ENCODE measurements at regions not wholly inside any gene's neighbourhood (a gene's known extent, or its start where the extent isn't known, plus 50 kb on each side); places are given as distances from the start of the nearest gene placed in this dataset.
"Not testable (repeated sequence)": the region's sequence is repeated elsewhere in the genome, so short reads cannot be mapped to it uniquely, and the experiment has no call there.

DNA sequence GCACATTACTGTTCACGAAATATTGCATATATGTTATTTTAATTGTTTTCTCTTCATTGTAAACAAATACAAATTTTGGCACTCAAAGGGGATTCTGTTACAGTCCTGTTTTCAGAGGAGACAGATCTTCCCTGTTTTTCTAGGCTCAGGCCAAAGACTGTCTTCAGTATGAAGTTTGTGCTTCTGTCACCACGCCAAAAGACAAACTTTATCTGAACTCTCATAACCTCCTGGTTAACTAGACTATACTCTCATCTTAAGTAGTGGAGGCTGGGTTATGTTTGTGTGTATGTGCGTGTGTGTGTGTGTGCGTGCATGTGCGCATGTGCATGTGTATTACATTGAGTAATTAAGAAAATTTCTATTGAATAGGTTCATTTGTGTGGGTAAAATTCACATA, 676.8 kb upstream of the HS3ST1 start:
- DNase-seq (ENCODE audit: low spot score), result no peak

DNA sequence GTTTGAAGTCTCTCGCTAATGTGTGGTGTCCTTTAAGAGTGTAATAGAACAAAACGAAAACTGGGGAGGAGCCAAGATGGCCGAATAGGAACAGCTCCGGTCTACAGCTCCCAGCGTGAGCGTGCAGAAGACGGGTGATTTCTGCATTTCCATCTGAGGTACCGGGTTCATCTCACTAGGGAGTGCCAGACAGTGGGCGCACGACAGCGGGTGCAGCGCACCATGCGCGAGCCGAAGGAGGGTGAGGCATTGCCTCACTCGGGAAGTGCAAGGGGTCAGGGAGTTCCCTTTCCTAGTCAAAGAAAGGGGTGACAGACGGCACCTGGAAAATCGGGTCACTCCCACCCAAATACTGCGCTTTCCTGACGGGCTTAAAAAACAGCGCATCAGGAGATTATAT, 661.2 kb upstream of the HS3ST1 start:
- DNase-seq (ENCODE audit: low spot score), result not testable (repeated sequence)

DNA sequence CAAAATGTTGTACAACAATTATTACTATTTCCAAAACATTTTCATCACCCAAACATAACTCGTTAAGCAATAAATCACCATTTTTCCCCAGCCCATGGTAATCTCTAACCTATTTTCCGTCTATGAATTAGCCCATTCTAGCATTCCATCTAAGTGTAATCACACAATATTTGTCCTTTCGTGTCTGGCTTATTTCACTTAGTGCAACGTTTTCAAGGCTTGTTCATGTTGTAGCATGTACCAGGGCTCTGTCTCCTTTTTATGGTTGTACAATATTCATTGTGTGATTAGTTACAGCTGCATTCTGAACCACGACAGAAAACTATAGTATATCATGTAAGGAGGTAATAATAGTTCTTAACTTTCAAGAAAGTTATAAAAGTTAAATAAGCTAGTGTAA, 656.0 kb upstream of the HS3ST1 start:
- DNase-seq (ENCODE audit: low spot score), result no peak

DNA sequence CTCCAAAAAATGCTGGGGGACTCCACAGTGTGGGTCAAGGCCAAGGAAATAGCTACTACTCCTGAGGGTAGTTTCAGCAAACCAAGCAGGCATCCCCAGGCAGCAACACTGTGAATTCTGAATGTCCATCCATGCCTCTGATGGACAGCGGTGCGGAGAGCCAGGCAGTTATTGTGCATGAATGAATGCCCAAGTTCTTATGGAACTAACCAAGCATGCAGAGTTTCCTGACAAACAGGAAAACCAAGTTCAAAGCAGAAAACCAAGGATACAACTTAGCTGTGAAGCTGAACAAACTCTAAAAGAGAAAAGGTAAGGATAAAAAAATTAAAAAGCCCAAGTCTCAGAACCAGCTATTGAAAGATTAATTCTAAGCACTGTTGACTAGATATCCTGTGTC, 642.6 kb upstream of the HS3ST1 start:
- DNase-seq (ENCODE audit: low spot score), result no peak

DNA sequence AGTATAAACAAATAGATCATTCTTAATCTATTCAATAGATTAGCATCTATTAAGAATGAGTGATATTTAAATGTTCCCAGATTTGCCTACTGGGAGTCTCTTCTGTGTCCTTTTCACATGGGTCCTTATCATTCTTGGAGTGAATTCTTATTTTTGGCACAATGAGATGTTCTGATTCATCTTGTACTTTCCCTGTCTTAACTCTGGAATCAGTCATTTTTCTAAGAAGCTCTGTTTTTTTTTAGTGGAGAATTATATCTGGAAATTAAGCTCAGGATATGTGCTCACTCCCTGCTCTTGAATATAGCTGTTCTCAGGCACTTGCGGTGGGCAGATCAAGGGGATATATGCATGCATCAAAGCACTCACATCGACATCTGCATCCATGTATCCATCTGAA, 625.3 kb upstream of the HS3ST1 start:
- DNase-seq (ENCODE audit: low spot score), result no peak

DNA sequence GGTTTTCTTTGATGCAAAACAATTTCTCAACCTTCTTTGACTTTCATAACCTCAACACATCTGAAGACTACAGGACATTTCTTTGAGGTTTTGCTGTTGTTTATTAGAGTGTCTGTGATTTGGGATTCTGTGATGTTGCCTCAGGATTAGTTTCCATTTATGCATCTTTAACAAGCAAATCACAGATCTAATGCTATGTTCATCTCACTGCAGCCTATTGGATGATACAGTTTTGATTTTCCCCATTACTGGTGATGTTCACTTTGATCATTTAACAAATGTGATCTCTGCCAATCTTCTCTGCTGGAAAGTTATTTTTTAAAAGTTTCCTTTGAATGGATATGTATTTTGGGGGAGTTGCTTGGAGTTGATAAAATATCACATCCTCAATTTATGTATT, 624.9 kb upstream of the HS3ST1 start:
- no peak for DNase-seq (ENCODE audit: low spot score)

DNA sequence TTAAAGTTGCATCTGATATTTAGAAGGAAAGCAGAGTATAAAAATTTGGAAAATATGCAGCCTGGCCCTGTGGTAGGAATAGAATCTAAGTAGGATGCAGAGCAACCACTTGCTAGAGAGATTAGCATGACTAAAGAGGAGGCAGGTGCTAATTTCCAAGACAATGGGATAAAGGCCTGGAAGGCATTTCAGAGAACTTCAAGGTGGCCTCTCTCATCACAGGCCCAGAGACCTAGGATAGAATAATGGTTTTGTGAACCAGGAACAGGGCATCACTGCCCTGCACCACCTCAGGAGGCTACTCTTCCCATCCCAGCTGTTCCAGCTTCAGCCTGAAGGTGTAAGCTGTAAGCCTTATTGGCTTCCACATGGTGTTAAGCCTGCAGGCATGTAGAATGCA, 621.7 kb upstream of the HS3ST1 start:
- DNase-seq (ENCODE audit: low spot score), result no peak

DNA sequence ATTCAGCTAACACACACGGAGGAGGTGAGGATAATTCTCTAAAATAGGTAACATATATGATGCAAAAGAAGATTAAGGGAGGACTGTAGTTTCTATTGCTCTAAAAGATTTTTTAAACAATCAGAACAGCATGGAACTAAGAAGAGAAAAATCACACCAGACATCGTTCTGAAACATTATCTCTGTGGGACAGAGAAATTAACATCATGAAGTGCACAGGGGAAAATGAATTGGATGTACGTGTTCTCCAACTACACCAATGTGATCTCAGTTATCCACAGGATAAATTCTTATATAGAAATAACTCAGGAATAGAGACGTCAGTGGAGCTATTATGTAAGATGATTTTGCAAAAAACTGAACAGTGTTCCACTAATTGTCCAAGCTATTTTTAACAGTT, 614.1 kb upstream of the HS3ST1 start:
- no peak for DNase-seq (ENCODE audit: low spot score)

DNA sequence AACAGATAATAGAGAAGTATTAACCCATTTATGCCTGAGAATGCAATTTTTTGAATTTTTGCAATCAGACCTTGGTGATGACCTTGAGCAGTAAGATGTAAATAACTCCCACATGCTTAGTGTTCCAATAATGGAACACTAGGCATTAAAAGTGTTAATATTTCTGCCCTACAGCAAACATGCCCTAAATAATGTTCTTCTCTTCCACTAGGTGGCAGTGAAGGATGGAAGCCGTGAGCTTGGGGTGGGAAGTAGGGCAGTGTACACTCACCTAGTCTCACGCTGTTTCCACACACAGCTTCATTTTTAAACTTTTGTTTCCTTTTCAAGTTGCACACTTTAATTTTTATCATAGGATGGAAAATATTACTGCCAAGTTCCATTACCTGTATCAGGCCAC, 613.1 kb upstream of the HS3ST1 start:
- DNase-seq (ENCODE audit: low spot score), result no peak

DNA sequence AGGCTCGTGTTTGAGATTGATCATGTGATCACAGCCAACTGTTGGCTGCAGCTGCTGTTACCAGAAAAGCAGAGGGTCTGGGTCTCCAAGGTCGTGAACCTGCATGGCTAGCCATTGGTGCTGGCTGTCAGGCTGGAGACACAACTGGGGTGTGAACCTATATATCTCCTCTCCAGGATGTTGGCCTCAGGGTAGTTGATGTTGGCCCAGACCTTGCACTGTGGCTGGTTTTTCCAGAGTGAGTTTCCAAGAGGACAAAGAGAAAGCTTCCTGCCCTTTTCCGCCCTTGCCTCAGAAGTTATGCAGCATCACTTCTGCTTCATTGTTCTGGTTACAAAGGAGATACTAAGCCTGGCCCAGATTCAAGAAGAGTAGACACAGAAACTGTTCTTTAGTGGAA, 607.8 kb upstream of the HS3ST1 start:
- no peak for DNase-seq (ENCODE audit: low spot score)

DNA sequence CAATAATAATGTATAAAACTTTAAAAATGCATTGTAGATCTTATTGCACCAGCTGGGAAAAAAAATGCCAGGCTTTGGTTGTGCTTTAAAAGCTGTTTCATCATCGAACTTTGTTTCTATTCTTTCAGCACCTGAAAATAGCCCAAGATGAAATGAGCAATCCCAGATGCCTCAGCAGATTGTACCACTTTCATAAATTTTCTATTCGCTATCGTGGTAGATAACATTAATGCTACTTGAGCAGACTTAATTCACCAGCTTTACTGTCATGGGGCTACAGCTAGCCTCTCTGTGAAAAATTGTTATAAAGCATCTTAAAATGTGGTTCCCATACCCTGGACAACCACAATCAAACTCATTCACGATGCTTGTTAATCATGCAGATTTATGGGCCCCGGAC, 599.6 kb upstream of the HS3ST1 start:
- no peak for DNase-seq (ENCODE audit: low spot score)

DNA sequence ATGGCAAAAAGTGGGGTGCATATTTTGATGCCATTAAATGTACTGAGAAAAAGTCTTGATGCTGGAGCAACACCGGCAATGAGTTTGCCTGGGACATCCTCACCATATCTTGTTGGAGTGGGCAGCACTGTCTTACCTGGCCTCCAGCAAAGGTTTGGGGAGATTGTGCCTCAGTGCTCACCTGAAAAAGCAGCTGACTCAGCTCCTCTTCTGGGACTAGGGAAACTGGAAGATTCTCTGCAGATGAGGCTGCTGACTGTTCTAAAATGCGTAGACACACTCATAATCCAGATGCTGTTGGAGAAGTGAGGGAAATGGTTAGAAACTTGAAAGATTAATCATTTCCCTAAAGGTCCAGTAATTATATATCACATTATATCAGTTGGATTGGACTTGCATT, 593.7 kb upstream of the HS3ST1 start:
- DNase-seq (ENCODE audit: low spot score), result no peak

DNA sequence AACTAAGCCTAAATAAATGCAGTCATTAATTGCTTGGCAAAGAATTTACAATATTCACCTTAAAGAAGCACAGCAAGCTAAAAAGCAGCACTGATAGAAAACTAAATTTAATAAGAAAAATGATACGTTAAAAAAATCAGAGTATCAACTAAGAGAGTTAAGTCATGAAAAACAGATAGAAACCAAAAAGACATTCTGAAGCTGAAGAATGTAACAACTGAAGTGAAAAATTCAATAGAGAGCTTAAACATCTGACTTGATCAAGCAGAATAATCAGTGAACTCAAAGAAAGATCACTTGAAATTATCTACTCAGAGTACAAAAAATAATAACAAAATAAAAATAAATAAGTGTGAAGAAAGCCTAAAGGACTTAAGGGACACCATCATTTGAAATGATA, 588.0 kb upstream of the HS3ST1 start:
- DNase-seq (ENCODE audit: low spot score), result no peak

DNA sequence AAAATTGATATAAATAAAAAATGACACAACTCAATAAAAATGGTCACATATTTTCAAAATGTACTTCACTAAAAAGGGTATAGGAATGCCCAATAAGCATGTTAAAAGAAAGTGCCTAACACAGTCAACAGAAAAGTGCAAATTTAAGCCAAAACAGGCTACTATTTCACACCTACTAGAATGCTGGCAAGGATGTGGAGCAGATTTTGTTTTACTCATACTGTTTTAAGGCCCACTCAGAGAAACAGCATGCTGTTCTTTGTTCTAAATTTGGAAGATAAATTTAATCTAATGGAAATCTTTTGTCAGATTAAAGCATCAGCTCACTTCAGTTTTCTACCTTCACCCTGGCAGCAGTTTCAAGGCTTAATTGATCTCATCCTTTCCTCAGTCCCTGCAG, 576.8 kb upstream of the HS3ST1 start:
- no peak for DNase-seq (ENCODE audit: low spot score)

DNA sequence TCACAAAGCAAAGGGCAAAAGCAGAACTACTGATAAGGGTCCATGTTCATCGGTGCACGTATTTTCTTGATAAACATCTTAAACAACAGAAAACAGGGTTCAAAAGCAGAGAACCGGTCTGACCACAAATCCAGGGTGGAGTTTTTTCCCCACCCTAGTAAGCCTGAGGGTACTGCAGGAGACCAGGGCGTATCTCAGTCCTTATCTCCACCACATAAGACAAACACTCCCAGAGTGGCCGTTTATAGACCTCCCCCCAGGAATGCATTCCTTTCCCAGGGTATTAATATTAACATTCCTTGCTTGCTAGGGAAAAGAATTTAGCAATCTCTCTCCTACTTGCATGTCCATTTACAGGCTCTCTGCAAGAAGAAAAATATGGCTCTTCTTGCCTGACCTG, 567.9 kb upstream of the HS3ST1 start:
- not testable (repeated sequence) for DNase-seq (ENCODE audit: low spot score)

DNA sequence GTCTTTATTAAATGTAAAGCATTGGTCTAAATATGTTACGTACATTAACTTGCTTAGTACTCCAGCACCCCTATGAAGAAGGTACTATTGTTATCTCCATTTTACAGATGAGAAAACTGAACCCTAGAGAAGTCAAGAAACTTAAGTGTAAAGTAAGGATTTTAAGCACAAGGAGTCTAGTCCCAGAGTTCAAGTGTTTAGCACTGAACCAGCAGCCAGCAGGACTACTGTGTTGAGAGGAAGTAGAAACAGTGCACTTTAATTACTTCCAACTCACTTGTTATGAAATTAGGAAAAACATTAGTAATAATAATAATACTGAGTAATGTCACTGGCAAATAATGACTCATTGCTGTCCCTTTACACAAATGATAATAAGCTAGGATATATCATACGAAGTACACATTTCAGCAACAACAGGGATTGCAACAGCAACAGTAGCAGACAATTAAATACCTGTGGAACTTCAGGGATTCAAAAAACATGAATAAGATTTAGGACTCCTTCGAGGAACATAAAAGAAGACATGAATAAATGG, 548.1 kb upstream of the HS3ST1 start:
- DNase-seq (ENCODE audit: low spot score), result no peak

DNA sequence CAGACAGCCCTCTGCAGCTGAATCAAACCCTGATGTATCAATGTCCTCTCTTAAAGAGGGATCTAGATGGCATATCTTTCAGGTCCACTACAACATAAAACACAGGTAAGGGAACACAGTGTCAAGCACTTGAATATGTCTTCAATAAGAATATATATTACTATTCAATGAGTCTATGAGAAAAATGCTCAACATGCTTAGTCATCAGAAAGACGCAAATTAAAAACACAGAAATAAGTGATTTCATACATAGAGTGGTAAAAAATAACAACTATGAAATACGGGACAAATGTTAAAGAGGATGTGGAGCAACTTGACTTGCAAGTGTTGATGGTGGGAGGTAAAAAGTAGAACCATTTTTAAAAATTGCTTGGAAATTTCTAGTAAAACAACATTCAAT, 544.6 kb upstream of the HS3ST1 start:
- DNase-seq (ENCODE audit: low spot score), result no peak

DNA sequence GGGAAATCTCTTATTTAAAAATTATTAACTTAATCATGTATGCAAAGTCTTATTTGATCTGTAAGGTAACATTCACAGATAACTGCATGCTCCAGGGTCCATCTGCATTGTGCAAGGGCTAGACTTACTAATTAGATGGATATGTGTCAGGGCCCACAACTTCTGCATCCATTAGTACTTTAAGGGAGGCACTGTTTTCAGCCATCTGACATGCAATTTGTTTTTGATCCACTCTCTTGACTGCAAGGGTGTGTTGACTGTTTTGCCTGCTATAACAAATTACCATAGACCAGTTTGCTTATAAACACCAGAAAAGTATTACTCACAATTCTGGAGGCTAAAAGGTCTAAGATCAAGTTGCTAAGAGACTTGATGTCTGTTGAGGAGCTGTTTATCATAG, 542.1 kb upstream of the HS3ST1 start:
- no peak for DNase-seq (ENCODE audit: low spot score)

DNA sequence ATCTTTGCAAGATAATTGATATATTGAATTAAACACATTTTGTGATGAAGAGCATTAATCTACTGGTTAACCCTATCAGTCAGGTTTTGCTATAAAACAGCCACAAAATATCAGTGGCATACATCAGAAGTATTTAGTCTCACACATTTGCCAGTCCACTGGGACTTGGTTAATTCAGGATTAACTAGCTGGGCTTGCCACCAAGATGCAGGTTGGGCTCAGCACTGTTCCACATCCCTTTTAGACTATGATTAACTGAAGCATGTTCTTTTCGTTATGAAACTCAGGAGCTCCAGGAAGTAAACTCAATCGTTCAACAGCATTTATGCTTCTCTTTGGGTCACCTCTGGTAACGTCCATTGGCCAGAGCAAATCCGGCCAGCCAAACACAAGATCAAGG, 538.1 kb upstream of the HS3ST1 start:
- DNase-seq (ENCODE audit: low spot score), result no peak

DNA sequence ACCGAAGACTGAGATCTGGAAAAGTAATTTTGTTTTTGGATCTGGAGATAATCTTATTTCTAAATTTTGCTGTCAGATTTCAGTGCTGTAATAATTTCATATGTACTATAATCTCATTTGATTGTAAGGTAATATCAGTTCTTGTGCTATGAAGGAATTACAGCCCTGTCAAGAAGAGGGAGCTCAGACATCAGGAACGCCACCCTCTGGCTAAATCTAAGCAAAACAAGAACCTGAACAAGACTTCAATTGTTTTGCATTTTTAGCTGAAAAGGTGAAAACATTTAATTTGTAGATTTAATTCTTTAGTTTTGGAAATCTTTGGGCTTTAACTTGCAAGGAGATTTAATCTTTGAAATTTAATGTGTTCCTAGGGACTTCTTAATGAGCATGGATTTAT, 525.4 kb upstream of the HS3ST1 start:
- no peak for DNase-seq (ENCODE audit: low spot score)

DNA sequence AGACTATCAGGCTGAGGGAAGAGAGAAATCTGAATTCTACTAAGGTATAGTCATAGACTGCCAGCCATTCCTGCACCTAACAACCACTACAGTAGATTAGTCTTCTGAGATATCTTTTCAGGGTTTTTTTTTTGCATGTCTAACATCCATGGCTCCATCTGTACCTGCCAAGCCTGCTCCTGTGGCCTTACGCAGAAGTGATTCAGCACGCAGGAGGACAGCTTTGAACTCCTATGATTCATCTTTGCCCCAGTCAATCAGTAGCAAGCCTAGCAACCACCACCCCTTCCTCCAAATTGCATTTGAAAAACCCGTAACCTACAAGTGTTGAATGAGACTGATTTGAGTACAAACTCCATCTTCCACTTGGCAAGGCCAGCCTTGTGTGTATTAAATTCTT, 520.7 kb upstream of the HS3ST1 start:
- DNase-seq (ENCODE audit: low spot score), result no peak

DNA sequence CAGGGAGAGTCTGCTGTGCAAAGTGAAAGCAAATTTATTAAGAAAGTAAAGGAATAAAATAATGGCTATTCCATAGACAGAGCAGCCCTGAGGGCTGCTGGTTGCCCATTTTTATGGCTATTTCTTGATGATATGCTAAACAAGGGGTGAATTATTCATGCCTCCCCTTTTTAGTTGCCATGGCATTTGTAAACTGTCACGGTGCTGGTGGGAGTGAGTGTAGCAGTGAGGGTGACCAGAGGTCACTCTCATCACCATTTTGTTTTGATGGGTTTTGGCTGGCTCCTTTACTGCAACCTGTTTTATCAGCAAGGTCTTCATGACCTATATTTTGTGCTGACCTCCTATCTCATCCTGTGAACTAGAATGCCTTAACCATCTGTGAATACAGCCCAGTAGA, 518.9 kb upstream of the HS3ST1 start:
- not testable (repeated sequence) for DNase-seq (ENCODE audit: low spot score)

DNA sequence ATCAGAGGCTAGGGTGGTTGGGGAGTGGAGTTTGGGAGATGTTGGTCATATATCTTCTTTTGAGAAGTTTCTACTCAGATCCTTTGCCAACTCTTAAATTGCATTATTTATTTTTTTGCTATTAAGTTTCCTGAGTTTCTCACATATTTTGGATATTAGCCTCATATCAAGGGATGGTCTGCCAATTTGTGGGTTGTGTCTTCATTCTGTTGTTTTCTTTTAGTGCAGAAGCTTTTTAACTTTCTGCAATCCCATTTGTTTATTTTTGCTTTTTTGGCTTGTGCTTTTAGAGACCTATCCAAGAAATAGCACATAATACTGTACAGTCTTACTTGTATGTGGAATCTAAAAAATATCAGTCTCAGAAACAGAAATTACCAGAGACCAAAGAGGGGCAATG, 509.2 kb upstream of the HS3ST1 start:
- no peak for DNase-seq (ENCODE audit: low spot score)

DNA sequence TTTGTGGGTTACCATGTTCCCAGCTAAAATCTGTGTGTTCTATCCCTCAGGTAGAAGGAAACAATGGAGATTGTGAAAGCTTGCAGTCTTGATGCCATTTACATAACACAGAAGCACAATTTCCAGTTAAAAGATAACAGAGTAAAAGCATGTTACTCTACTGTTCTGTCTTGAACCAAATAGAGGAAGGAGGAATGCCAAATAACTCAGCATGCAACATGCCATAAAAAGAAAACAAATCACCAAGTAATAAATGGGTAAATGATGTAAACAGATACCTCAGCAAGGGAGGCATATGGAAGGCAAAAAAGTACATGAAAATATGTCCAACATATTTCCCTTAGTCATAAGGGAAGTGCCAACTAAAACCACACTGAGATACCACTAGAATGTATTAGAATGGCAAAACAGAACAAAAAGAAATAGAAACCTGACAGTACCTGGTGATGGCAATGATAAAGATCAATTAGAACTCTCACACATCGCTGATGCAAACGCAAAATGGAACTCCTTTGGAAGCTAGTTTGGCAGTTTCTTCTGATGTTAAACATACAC, 502.6 kb upstream of the HS3ST1 start:
- DNase-seq (ENCODE audit: low spot score), result no peak

DNA sequence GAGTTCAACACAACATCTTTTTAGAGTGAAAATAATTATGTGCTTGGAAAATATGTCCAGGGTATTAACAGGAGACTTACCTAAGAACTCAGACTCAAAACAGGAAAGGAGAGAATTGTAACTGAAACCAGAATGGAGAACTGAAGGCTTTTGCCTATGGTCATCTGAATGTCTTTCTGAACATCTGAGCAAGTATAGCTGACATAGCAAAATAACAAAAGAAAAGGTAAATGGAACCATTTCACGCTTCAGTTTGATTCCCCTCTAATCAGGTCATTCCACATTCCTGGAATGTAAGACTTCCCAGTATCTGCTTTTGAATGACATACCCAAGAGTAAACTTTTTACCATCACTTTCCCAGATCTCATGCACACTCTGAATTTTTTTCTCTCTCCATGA, 500.4 kb upstream of the HS3ST1 start:
- DNase-seq (ENCODE audit: low spot score), result no peak
